Neuronal stem cell (in vitro differentiated cells): ENCODE measurements at regions not wholly inside any gene's neighbourhood (a gene's known extent, or its start where the extent isn't known, plus 50 kb on each side); places are given as distances from the start of the nearest gene placed in this dataset. TPM values are rescaled to one million over a fixed set of nuclear protein-coding genes. Genes with fewer than 3 reads are reported as not detected.

Source experiments
- DNase-seq: peaks from one replicate; pipeline ENCODE4 v3.0.0-alpha.2; 2013; ENCODE audit warnings: low spot score
- H2AFZ ChIP-seq: one replicate; pipeline ENCODE4 v1.6.1; 2013; ENCODE audit warnings: mild to moderate bottlenecking, low read length, inconsistent platforms
- H2AK5ac ChIP-seq: 2 replicates; pipeline ENCODE4 v1.6.1; 2013; ENCODE audit warnings: low read depth, mild to moderate bottlenecking, inconsistent platforms, low read length, moderate library complexity, mixed read lengths
- H2BK120ac ChIP-seq: 2 replicates; pipeline ENCODE4 v1.6.1; 2013; ENCODE audit warnings: low read depth, mild to moderate bottlenecking, inconsistent platforms, low read length, moderate library complexity, mixed read lengths
- H2BK12ac ChIP-seq: one replicate; pipeline ENCODE4 v1.6.1; 2013; ENCODE audit warnings: low read length, inconsistent platforms
- H2BK15ac ChIP-seq: 2 replicates; pipeline ENCODE4 v1.6.1; 2013; ENCODE audit warnings: mild to moderate bottlenecking, low read length, inconsistent platforms, mixed read lengths
- H2BK5ac ChIP-seq: one replicate; pipeline ENCODE4 v1.6.1; 2013; ENCODE audit warnings: inconsistent platforms, mild to moderate bottlenecking, low read length, moderate library complexity
- H3K14ac ChIP-seq: one replicate; pipeline ENCODE4 v1.6.1; 2013; ENCODE audit warnings: low read length, inconsistent platforms
- H3K18ac ChIP-seq: 2 replicates; pipeline ENCODE4 v1.6.1; 2013; ENCODE audit warnings: low read length, inconsistent platforms
- H3K23ac ChIP-seq: 2 replicates; pipeline ENCODE4 v1.6.1; 2013; ENCODE audit warnings: low read depth, mild to moderate bottlenecking, mixed read lengths, low read length, inconsistent platforms; ENCODE audit not compliant: poor library complexity
- H3K27ac ChIP-seq: replicated peaks from 3 replicates; pipeline ENCODE4 v1.5.1; 2013; ENCODE audit warnings: low read length, inconsistent platforms
- H3K27me3 ChIP-seq, 3 experiments: 2 replicates each; pipeline ENCODE4 v1.6.1; 2013; ENCODE audit warnings: low read length in 3 of 3, mild to moderate bottlenecking in 2 of 3, inconsistent platforms in 1 of 3, low read depth in 1 of 3, mixed read lengths in 1 of 3, moderate library complexity in 1 of 3; ENCODE audit not compliant: control insufficient read depth in 3 of 3, insufficient read depth in 3 of 3
- H3K36me3 ChIP-seq, 2 donors: replicated peaks in 1 of 2; 2 replicates each; pipeline ENCODE4 v1.6.1; 2013; ENCODE audit warnings: low read length in 2 of 2; ENCODE audit not compliant: control insufficient read depth in 2 of 2, insufficient read depth in 2 of 2
- H3K4ac ChIP-seq: 2 replicates; pipeline ENCODE4 v1.6.1; 2013; ENCODE audit warnings: inconsistent platforms, mild to moderate bottlenecking, low read length, moderate library complexity
- H3K4me1 ChIP-seq, 2 donors: 1 replicate in 1 of 2; 2 replicates in 1 of 2; pipeline ENCODE4 v1.6.1; 2013; ENCODE audit warnings: low read length in 2 of 2, low read depth in 1 of 2; ENCODE audit not compliant: control insufficient read depth in 2 of 2, insufficient read depth in 1 of 2
- H3K4me2 ChIP-seq: one replicate; pipeline ENCODE4 v1.6.1; 2013; ENCODE audit warnings: mild to moderate bottlenecking, low read length, inconsistent platforms; ENCODE audit not compliant: insufficient read depth, poor library complexity, severe bottlenecking
- H3K4me3 ChIP-seq, 2 donors: 2 replicates each; pipeline ENCODE4 v1.5.1; 2013; ENCODE audit warnings: low read length in 2 of 2, mild to moderate bottlenecking in 2 of 2, inconsistent platforms in 1 of 2, moderate library complexity in 1 of 2
- H3K79me1 ChIP-seq: one replicate; pipeline ENCODE4 v1.6.1; 2013; ENCODE audit warnings: low read depth, mild to moderate bottlenecking, inconsistent platforms, low read length, moderate library complexity
- H3K9ac ChIP-seq: one replicate; pipeline ENCODE4 v1.6.1; 2013; ENCODE audit warnings: mild to moderate bottlenecking, low read depth, low read length, inconsistent platforms; ENCODE audit not compliant: poor library complexity
- H3K9me3 ChIP-seq, 2 donors: replicated peaks in 1 of 2; 2 replicates each; pipeline versions ENCODE3 to v1.6.1; 2013; ENCODE audit warnings: low read length in 2 of 2, mild to moderate bottlenecking in 2 of 2, inconsistent platforms in 1 of 2, low read depth in 1 of 2, mixed read lengths in 1 of 2, moderate library complexity in 1 of 2; ENCODE audit not compliant: control insufficient read depth in 2 of 2, insufficient read depth in 1 of 2
- H4K8ac ChIP-seq: one replicate; pipeline ENCODE4 v1.6.1; 2013; ENCODE audit warnings: low read depth, mild to moderate bottlenecking, inconsistent platforms, low read length, moderate library complexity
- H4K91ac ChIP-seq: one replicate; pipeline ENCODE4 v1.6.1; 2013; ENCODE audit warnings: low read length, low read depth, mild to moderate bottlenecking, inconsistent platforms; ENCODE audit not compliant: poor library complexity
- WGBS, 2 donors: extraction: QIAGEN DNeasy Blood & Tissue Kit; methylation state at CpG; one replicate each; pipeline ENCODE4 v1.1.7; 2013; ENCODE audit warnings: missing lambda C conversion rate in 2 of 2, mixed read lengths in 1 of 2; ENCODE audit not compliant: insufficient read length in 2 of 2, insufficient replicate concordance in 1 of 2; ENCODE audit errors: extremely low coverage in 2 of 2; 5-methylcytosine and 5-hydroxymethylcytosine counted together
- small RNA-seq: library from polyadenylated mRNA; stranded (forward); fragments of <200 nt; extraction: miRNeasy Mini kit (QIAGEN cat#:217004); gene quantifications from one replicate; pipeline ENCODE3, GENCODE V24; 2013; ENCODE audit not compliant: insufficient read depth

- H3K27ac ChIP-seq = no peak overlapping the region
- no peak overlapping the region for H3K23ac ChIP-seq
- no peak overlapping the region for H3K18ac ChIP-seq
- no peak overlapping the region for H3K4ac ChIP-seq
- H2AFZ ChIP-seq = no peak overlapping the region
- H3K36me3 ChIP-seq = no peaks in the 10 kb centered on the region
- H2BK5ac ChIP-seq = no peak overlapping the region
- no peak overlapping the region for H3K9ac ChIP-seq
- DNase-seq = no peak
- WGBS, 2 donors = no CpG with 5 or more reads among the region's 3 CpGs
- no peak overlapping the region for H3K14ac ChIP-seq
- no peak overlapping the region for H2BK12ac ChIP-seq
- peaks cover 0 to 6% of the 10 kb centered on the region in 2 donors for H3K4me1 ChIP-seq
- no peak overlapping the region for H2BK15ac ChIP-seq
- no peak overlapping the region for H2AK5ac ChIP-seq
- H3K4me3 ChIP-seq = no peak overlapping the region
- H4K91ac ChIP-seq = no peak overlapping the region
- no peaks in the 10 kb centered on the region for H3K79me1 ChIP-seq
- no peak overlapping the region for H2BK120ac ChIP-seq
- no peaks in the 10 kb centered on the region for H3K27me3 ChIP-seq
- H3K4me2 ChIP-seq = no peak overlapping the region
- no peaks in the 10 kb centered on the region for H3K9me3 ChIP-seq
- H4K8ac ChIP-seq = no peak overlapping the region
Observed at GRCh38 chr20:51856432-51856831, 54.1 kb upstream of the SALL4 start.

- no peaks in the 10 kb centered on the region for H3K9me3 ChIP-seq
- WGBS, 2 donors = no CpG with 5 or more reads among the region's 6 CpGs
- no peak overlapping the region for H2BK120ac ChIP-seq
- H3K79me1 ChIP-seq = no peaks in the 10 kb centered on the region
- no peak overlapping the region for H2BK15ac ChIP-seq
- no peak overlapping the region for H3K23ac ChIP-seq
- H3K4ac ChIP-seq = no peak overlapping the region
- no peak overlapping the region for H4K8ac ChIP-seq
- no peak overlapping the region for H3K9ac ChIP-seq
- no peak for DNase-seq
- H2BK12ac ChIP-seq = no peak overlapping the region
- no peak overlapping the region for H3K4me3 ChIP-seq
- no peak overlapping the region for H3K27ac ChIP-seq
- H2AK5ac ChIP-seq = no peak overlapping the region
- no peak overlapping the region for H3K18ac ChIP-seq
- no peak overlapping the region for H2BK5ac ChIP-seq
- H3K4me2 ChIP-seq = no peak overlapping the region
- H3K14ac ChIP-seq = no peak overlapping the region
- no peak overlapping the region for H2AFZ ChIP-seq
- peaks cover 0 to 6% of the 10 kb centered on the region in 2 donors for H3K4me1 ChIP-seq
- H4K91ac ChIP-seq = no peak overlapping the region
- no peaks in the 10 kb centered on the region for H3K27me3 ChIP-seq
- H3K36me3 ChIP-seq = no peaks in the 10 kb centered on the region
Observed at GRCh38 chr20:51854921-51855320, 52.6 kb upstream of the SALL4 start.

Small RNA genes lying in the stretch of these regions (small RNA-seq; reads per million reads assigned to genes)
- gene RNU6-347P = not detected
- not detected for gene RNU7-6P
